ENCODE measurements at regions not wholly inside any gene's neighbourhood (a gene's known extent, or its start where the extent isn't known, plus 50 kb on each side); places are given as distances from the start of the nearest gene placed in this dataset.
"Not testable (repeated sequence)": the region's sequence is repeated elsewhere in the genome, so short reads cannot be mapped to it uniquely, and the experiment has no call there.

DNA sequence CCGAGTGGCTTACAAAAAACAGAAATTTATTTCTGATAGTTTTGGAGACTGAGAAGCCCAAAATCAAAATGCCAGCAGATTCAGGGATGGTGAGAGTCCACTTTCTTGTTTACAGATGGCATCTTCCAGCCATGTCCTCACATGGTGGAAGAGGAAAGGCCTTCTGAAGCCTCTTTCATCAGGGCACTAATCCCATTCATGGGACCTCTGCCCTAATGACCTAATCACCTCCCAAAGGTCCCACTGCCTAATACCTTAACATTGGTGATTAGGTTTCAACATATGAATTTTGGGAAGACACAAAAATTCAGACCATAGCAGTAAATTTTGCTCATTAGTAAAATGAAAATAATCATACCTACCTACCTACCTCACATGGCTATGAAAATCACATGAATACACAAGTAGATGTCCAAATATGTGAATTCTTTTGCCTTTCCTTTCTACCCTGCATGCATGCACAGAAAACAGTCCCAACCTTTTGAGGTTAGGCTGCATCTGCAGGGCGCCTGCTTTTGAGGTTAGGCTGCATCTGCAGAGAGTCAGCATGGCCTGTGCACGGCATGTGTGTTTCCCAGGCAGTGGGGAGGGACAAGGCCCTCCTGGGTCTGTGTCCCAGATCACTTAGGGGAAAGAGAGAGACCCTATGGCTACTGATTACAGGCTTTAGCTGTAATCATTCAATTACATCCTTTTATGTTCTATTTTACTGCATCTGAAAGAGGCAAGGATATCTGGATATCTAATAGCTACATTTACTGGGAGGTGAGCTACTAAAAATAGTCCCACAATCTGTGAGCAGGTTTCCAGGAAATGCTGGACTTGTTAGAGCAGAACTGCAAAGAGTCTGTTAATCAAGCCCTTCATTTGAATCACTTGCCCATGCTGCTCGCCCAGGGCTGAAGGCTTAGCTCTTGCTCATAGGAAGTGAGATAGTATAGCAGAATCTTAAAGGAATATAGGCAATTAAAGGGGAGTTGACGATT is 497.7 kb upstream of the MARCKS start:
- no peak for DNase-seq

DNA sequence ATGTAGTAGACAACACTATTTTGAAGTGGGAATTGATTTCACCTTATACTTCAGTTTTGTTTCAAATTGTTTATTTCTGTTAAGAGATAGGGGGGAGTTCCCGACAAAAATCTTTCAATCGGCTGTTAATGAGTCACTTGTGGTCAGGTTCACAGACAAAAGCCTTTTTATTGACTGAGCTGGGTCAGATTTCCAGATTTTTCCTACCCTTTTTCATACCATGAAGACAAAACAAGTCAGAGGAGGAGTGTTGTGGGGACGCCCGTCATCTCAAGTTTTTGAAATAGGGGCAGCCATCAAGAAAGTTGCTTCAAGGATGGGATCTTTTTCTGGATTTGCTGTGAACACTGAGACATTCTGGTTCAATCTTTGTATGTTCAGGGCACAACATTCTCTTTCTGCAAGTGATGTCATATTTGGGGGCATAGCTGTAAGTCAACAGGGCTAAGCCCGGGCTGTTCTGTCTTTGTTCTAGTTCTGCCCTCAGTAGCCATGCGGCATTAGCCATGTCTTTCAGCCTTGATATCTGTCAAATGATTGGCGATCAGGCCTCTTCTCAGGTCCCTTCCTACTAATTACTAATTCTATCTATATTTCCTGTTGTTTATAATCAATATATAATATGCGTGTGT is 496.0 kb upstream of the MARCKS start:
- DNase-seq: no peak

DNA sequence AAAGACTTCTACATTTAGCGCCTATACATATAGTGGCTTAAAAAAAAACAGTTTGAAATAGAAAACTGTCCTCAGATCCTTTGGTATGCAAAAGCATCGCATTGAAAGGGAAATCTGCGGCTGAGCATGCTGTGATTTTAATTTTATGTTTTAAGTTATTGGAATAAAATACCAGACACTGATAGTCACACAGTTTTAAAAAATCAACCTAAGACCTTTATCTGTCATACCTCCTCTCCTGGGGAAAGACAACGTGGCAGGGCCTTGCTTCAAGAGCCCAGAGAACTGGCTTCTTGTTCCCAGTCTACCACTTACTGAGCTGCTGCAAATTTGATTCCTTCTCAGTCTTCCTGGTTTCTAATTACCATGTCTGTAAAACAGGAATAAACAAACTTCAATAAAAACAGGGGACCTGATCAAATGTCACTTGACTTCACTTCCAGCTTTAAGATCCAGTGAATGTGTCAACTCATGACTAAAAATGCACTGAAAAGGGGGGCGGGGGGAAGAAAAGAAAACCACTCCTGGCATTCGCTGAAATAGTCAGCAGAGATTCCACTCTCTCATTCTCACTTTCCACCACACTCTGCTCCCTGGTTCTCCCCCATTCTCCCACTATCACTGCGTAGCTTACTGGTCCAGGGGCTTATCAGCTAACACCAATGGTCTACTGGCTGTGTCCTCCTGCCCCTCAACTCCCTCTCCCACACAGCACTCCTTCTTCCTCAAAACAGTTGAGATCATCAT is 494.7 kb upstream of the MARCKS start:
- DNase-seq: no peak

DNA sequence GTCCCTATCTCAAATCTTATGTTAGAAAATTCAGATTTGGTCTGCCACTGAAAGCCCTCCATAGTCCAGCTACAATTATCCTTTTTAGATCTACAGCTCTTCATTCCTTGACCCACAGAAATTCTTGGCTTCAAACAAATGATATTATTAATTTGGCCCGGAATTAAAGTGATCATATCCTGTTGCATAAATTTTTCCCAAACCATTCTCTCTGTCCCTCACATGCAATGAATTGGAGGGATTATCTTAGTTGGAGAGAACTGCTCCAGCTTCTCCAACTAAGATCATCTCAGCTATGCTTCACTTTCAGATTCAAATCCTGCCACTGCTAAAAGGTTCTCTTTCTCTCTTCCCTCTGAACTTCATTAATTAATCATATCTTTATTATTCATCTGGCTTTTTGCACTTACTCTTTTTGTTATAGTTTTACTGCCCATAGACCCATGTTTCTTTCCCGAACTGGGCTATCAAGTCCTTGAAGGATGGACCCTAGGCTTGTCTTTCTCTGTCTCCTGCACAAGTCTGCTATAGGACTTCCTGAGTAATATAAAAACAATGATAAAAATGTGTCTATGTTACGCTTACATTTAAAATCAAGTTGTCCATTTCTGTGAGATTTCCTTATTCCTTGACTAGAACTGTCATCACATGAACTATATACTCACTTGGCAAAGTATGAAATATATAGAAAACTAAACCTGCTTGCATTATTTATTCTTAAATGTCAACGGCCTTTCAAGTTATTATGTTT is 493.9 kb upstream of the MARCKS start:
- no peak for DNase-seq

- no peak for DNase-seq
Measured at GRCh38 chr6:113363866-113364265, 493.3 kb upstream of the MARCKS start.

DNA sequence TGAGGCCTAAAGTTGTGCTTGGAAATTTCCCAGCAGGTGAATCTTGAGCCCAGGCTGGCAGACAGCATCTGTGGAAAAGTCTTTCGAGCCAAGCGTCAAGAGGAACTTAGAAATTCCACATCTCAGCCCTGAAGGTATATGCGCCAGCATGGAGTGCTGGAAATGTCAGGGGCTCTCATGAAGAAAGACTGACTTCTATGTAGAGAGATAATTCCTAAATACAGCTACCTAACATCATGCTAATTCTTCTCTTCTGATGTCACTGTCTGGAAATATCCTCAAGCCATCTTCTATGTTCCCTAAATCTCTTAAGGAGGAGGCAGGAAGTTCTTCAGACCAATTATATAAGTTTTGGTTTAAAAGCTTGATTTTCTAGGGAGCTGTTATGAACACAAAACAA is 492.4 kb upstream of the MARCKS start:
- no peak for DNase-seq

DNA sequence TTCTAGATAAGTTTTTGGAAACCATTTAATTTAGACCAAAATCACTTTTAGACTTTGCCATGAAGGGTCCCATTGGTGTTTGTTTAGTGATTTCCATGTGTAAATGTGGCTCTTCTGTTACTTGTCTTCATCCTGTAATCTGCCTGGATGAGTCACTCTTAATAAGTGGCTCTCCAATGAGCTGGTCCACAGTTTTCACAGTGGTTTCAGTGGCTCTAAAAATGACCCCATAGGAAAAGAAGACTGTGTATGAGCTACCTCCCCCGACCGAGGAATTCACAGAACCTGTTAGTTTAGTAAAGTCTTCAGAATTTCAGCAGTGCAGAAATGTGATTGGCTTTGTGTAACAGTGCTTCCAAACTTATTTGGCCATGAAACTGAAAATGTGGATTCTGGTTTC is 492.0 kb upstream of the MARCKS start:
- DNase-seq: no peak

GRCh38 chr6:113366505-113366904 is 490.6 kb upstream of the MARCKS start:
- no peak for DNase-seq

DNA sequence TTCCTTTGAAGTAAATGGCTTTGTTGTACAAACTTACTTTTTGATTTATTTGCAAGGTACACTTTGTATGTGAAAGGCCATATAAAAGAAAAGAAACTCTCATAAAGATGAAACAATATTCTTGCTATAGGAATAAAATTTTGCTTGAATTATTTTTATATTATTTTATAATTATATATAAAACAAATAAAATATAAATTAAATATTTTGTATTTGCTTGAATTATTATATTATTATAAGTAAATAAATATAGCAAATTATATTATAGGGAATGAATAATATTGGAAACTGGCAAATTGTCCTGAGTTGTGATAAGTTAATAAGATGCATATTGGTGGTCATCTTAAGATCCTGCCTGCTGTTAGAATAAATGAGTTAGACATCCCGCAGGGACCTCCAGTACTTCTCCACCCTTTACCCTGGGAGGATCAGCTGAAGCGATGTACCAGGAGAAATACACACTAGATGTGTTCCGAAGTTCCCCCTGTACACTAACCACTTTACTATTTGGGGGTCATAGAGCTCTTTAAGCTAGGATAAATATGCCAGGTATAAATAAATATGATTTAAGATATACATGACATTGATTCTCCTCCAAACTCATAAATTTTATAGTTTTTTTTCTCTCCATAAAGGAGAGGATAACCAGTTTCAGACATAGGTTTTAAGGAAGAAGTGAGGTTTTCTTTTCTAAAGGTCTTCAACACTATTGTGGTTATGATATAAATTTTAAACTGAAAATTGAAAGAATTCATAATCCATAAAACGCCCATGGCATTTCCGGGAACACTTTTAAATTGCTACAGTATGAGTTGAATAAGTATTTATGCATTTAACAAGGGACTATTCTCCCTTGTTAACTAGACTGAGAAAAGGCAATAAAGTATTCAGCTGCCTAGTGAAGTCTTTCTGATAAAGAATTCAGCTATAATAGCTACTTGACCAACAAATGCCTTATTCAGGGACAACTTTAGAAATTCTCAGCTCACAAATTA is 486.3 kb upstream of the MARCKS start:
- DNase-seq: no peak

DNA sequence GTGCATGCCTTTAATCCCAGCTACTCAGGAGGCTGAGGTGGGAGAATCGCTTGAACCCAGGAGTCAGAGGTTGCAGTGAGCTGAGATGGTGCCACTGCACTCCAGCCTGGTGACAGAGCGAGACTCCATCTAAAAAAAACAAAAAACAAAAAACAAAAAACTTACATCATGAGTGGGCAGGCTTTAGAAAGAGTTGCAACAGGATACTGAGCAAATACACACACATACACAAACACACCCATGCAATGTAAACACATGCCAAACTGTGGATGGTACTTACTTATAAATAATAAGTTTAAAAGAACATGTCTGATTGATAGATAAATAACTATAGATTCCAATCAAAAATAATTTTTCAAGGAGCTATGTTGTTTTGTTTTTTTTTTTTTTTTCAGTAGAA is 481.7 kb upstream of the MARCKS start:
- not testable (repeated sequence) for DNase-seq

DNA sequence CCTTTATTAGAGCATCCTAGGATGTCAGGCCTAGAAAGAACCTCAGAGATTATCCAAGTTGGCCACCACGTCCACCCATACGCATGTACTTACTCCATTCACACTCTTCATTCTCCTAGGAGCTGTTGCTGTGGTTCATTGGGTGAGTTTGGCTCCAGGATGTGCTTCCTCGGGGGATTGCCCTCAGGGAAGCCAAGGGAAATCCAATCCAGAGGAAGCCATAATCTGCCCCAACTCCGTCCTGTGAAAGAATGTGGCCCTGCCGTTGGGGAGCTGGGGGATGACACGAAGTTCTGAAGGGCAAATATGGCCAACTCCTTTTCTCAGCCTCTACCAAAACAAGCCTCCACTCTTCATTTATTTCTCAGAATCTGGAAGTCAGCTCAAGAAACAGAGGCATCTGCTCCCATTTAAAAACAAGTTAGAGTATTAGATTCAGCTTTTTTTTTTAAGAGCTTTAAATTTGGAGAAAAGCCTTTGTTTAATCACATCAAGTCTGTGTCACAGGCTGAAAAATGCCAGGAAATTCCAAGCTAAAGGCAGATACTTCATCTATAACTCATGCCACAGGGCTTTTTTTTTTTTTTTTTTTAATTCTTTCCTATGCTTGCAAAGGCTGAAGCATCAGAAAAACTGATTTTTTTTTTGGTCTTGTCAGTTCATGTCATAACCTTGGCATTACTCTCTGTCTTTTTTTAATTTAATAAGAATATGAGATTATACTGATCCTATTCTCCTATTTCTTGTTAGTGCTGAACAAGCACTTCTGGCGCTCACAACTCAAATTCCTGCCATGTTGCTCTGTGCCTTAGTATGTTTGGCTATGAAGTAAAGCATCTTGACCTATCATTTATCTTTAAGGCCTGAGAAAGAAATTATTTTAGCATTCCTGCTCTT is 480.9 kb upstream of the MARCKS start:
- no peak for DNase-seq

- no peak for DNase-seq
Measured at GRCh38 chr6:113376847-113377165, 480.3 kb upstream of the MARCKS start.

DNA sequence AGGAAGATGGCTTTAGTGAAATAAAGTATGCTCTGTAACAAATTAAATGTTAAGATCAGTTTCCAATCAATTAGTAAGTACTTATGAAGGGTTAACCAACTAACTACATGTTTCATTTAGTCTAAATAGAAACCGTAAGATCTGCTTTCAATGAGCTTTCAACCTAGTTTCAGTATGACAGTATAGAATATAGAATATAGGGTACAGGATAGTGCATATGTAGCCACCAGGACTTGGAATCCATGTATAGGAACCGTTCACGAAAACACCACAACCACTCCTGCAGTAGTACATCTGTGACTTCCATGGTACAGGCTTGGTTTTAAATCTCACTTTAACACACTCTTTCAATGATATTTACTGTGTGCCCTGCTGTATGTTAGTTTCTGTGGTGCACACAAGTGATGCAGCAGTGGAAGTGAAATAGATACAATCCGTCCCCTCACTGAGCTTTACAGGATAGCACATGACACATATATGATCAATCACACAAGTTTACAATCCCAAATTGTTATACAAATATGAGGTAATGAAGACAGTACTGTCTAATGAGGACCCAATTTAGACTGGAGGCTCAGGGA is 479.7 kb upstream of the MARCKS start:
- DNase-seq: no peak

DNA sequence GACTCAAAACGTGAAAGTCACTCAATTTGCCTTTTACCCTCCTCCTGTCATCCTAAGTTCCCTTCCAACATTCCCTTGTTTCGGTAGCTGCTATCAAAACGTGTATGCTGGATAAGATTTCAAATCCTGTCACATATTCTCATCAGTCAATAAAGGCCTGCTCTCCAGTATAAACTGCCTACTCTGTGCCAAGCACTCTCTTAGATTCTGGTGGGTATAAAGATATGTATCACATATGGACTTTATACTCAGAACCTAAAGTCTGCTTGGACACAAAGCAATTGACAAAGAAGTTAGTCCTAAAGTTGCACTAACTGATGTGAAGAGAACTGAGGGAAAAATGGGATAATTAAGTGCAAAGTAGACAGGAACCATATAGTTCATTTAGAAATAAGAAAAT is 476.6 kb upstream of the MARCKS start:
- DNase-seq: no peak

DNA sequence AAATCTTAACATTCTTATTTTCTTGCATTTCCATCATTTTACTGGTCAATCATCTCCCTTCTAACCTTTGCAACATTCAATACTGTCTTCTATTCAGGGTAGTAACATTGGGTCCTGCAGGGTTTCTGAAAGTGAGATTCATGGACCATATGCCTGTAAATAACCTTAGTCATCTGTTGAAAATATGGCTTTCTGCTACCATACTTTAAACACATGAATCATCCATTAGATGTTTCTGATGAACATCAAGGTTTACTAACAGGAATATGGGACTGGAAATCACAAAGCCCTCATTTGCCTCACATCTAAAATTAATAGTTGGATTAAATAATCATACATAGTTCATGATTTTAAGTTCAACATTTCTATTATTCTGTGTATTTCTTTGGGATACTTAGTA is 475.9 kb upstream of the MARCKS start:
- DNase-seq: no peak

DNA sequence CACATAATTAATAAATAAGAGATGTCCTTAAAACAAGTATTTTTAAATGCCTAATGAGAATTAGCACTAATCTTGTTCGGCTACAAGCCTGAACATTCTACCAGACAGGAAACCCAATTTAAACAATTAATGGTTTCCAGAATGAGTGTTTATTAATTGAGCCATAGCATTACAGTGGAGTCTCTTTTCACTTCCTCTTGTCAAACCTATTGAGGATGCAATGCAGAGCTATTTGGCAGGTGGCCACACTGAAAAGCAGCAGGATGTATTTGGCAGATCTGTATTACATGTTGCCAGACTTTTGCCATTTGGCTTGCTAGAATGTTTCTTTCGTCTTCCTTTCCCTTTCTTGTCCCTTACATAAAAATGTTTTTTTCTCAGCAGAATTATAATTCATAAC is 475.2 kb upstream of the MARCKS start:
- no peak for DNase-seq

DNA sequence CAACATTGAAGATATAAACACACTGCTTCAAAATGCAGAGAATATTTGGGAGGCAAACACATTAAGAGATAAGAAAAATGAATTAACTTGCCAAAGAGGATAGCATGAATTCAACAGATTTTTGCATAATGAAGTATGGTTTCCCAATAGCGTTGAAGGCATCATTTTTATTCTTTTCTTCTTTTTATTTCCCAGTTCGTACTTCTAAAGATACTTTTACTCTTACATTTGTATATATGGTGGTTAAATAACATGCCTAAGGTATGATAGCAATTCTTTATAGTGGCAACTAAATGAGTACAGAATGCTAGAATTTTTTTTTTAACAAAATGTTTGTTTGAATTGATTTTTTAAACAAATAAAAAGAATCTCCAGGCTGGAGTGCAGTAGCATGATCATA is 473.4 kb upstream of the MARCKS start:
- DNase-seq: no peak

GRCh38 chr6:113385020-113385431 is 472.1 kb upstream of the MARCKS start:
- DNase-seq: no peak

DNA sequence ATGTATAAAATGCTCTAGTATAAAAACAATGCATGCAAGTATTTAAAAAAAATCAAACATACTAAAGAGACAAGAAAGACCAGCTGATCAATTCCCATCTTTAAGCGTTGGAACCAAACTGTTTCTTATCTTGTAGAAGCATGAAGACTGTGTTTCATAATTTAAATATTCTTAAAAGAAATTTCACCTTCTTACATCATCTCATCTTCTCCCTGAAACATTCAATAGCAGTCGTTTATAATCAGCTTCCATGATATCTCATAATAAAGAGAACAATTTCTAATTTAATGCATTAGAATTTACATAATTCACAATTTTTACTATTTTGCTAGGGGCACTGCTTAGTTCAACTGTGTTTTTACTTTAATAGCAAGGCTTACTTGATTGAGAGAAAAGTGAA is 468.1 kb upstream of the MARCKS start:
- DNase-seq: no peak

- no peak for DNase-seq
Measured at GRCh38 chr6:113392551-113393055, 464.5 kb upstream of the MARCKS start.
